ENCODE measurements at regions not wholly inside any gene's neighbourhood (a gene's known extent, or its start where the extent isn't known, plus 50 kb on each side); places are given as distances from the start of the nearest gene placed in this dataset.

GRCh38 chr3:83496462-83496861 is 1462.3 kb upstream of the CADM2 start:
- CTCF ChIA-PET, result no interaction called here
- Histone ChIP-seq H3K9me3 (no peaks in the 10 kb centered on the region; the same call in 1 of the 2 replicates), H3K36me3 (ENCODE audit: control insufficient read depth, insufficient read depth, low read length) (no peaks in the 10 kb centered on the region), H3K4me3 (ENCODE audit: low read depth, low read length) (no peak overlapping the region), H3K4me1 (no peaks in the 10 kb centered on the region), H3K27me3 (replicated peaks; ENCODE audit: control insufficient read depth, insufficient read depth, low read length) (no peaks in the 10 kb centered on the region)
- Mint-ChIP-seq H3K9me3 (ENCODE audit: unreplicated experiment) (no peaks in the 10 kb centered on the region), H3K27me3 (ENCODE audit: insufficient read depth, unreplicated experiment) (no peaks in the 10 kb centered on the region), H3K27ac (ENCODE audit: unreplicated experiment) (no peak overlapping the region), H3K36me3 (ENCODE audit: insufficient read depth, unreplicated experiment) (no peaks in the 10 kb centered on the region), H3K4me3 (ENCODE audit: unreplicated experiment) (no peak overlapping the region), H3K4me1 (ENCODE audit: low read depth, unreplicated experiment) (no peaks in the 10 kb centered on the region)
- POLR2A ChIA-PET, result no interaction called here
- intact Hi-C loops (cut with micrococcal nuclease; ENCODE audit: unreplicated experiment), result no loop called here
- no TSS peak for BruUV-seq (replicated peaks)
- DNase-seq, result no peak
- no peak for TF ChIP-seq CTCF (IDR thresholded peaks at IDR 0.05; ENCODE audit: insufficient read depth in 1 of 2, low read depth in 1 of 2, low read length in 1 of 2, severe bottlenecking in 1 of 2, unreplicated experiment in 1 of 2)

- Mint-ChIP-seq H3K36me3 (ENCODE audit: insufficient read depth, unreplicated experiment) (no peaks in the 10 kb centered on the region), H3K4me1 (ENCODE audit: low read depth, unreplicated experiment) (no peaks in the 10 kb centered on the region), H3K9me3 (ENCODE audit: unreplicated experiment) (no peaks in the 10 kb centered on the region), H3K27me3 (ENCODE audit: insufficient read depth, unreplicated experiment) (no peaks in the 10 kb centered on the region), H3K4me3 (ENCODE audit: unreplicated experiment) (no peak overlapping the region), H3K27ac (ENCODE audit: unreplicated experiment) (no peak overlapping the region)
- TF ChIP-seq CTCF (IDR thresholded peaks at IDR 0.05; ENCODE audit: insufficient read depth in 1 of 2, low read depth in 1 of 2, low read length in 1 of 2, severe bottlenecking in 1 of 2, unreplicated experiment in 1 of 2), result no peak
- ChIA-PET POLR2A (no interaction called here), CTCF (no interaction called here)
- Histone ChIP-seq H3K4me3 (ENCODE audit: low read depth, low read length) (no peak overlapping the region), H3K27me3 (replicated peaks; ENCODE audit: control insufficient read depth, insufficient read depth, low read length) (no peaks in the 10 kb centered on the region), H3K36me3 (ENCODE audit: control insufficient read depth, insufficient read depth, low read length) (no peaks in the 10 kb centered on the region), H3K9me3 (no peaks in the 10 kb centered on the region; the same call in 1 of the 2 replicates), H3K4me1 (no peaks in the 10 kb centered on the region)
- no peak for DNase-seq
- intact Hi-C loops (cut with micrococcal nuclease; ENCODE audit: unreplicated experiment), result no loop called here
- BruUV-seq (replicated peaks), result no TSS peak
Observed at GRCh38 chr3:83498361-83499016, 1460.3 kb upstream of the CADM2 start.

GRCh38 chr3:83500422-83500821 is 1458.4 kb upstream of the CADM2 start:
- Mint-ChIP-seq H3K9me3 (ENCODE audit: unreplicated experiment) (no peaks in the 10 kb centered on the region), H3K27me3 (ENCODE audit: insufficient read depth, unreplicated experiment) (no peaks in the 10 kb centered on the region), H3K27ac (ENCODE audit: unreplicated experiment) (no peak overlapping the region), H3K4me1 (ENCODE audit: low read depth, unreplicated experiment) (no peaks in the 10 kb centered on the region), H3K4me3 (ENCODE audit: unreplicated experiment) (no peak overlapping the region), H3K36me3 (ENCODE audit: insufficient read depth, unreplicated experiment) (no peaks in the 10 kb centered on the region)
- ChIA-PET POLR2A (no interaction called here), CTCF (no interaction called here)
- peak; percentile 22 to 43 for DNase-seq
- intact Hi-C loops (cut with micrococcal nuclease; ENCODE audit: unreplicated experiment), result no loop called here
- no TSS peak for BruUV-seq (replicated peaks)
- Histone ChIP-seq H3K4me1 (no peaks in the 10 kb centered on the region), H3K9me3 (no peaks in the 10 kb centered on the region; the same call in 1 of the 2 replicates), H3K36me3 (ENCODE audit: control insufficient read depth, insufficient read depth, low read length) (no peaks in the 10 kb centered on the region), H3K4me3 (ENCODE audit: low read depth, low read length) (no peak overlapping the region), H3K27me3 (replicated peaks; ENCODE audit: control insufficient read depth, insufficient read depth, low read length) (no peaks in the 10 kb centered on the region)
- TF ChIP-seq CTCF (IDR thresholded peaks at IDR 0.05; ENCODE audit: insufficient read depth in 1 of 2, low read depth in 1 of 2, low read length in 1 of 2, severe bottlenecking in 1 of 2, unreplicated experiment in 1 of 2), result no peak
